CD4-positive, alpha-beta T cell (primary cell): ENCODE measurements at regions not wholly inside any gene's neighbourhood (a gene's known extent, or its start where the extent isn't known, plus 50 kb on each side); places are given as distances from the start of the nearest gene placed in this dataset.

Experiments
- ATAC-seq: fragments of 200-7000 bp; cut with Tn5 transposase; one replicate; pipeline ENCODE4 v1.10.0; 2022; ENCODE audit warnings: mild to moderate bottlenecking; ENCODE audit not compliant: poor library complexity
- CTCF ChIA-PET: fragments of 350-600 bp; sonication (Branson Sonifier 250); formaldehyde crosslinking; loops from one replicate; lab custom pipeline; 2021; ENCODE audit warnings: antibody characterized with exemption, inconsistent platforms; lab: Charles Lee
- POLR2A ChIA-PET: fragments of 350-600 bp; sonication (Branson Sonifier 250); formaldehyde crosslinking; loops from one replicate; lab custom pipeline; 2021; ENCODE audit warnings: antibody characterized with exemption, inconsistent platforms; lab: Charles Lee
- DNase-seq, 14 experiments: peaks; one replicate each; pipeline ENCODE4 v3.0.0-alpha.2; 2013 to 2020; ENCODE audit warnings: mixed read lengths in 2 of 14
- H3K27ac ChIP-seq, 2 donors: one replicate each; pipeline versions ENCODE4 v1.5.1 to v1.7.0; 2013; ENCODE audit warnings: low read length in 2 of 2, low read depth in 1 of 2, mild to moderate bottlenecking in 1 of 2
- H3K27me3 ChIP-seq, 2 experiments: 1 replicate in 1 of 2; 2 replicates in 1 of 2; pipeline versions ENCODE4 v1.6.1 to v1.7.0; 2013; ENCODE audit warnings: low read length in 2 of 2, control low read depth in 1 of 2, mild to moderate bottlenecking in 1 of 2, moderate library complexity in 1 of 2; ENCODE audit not compliant: insufficient read depth in 2 of 2, control insufficient read depth in 1 of 2
- H3K36me3 ChIP-seq: one replicate; pipeline ENCODE4 v1.6.1; 2013; ENCODE audit warnings: low read length, control low read depth; ENCODE audit not compliant: insufficient read depth
- H3K4me1 ChIP-seq: one replicate; pipeline ENCODE4 v1.6.1; 2013; ENCODE audit warnings: low read length, control low read depth; ENCODE audit not compliant: insufficient read depth
- H3K4me3 ChIP-seq: one replicate; pipeline ENCODE4 v1.5.1; 2013; ENCODE audit warnings: mild to moderate bottlenecking, low read length, moderate library complexity
- H3K9me3 ChIP-seq, 2 experiments: 1 replicate in 1 of 2; 2 replicates in 1 of 2; pipeline versions ENCODE4 v1.6.1 to v1.7.0; 2013; ENCODE audit warnings: low read length in 2 of 2, mild to moderate bottlenecking in 2 of 2, control low read depth in 1 of 2, moderate library complexity in 1 of 2; ENCODE audit not compliant: control insufficient read depth in 1 of 2, insufficient read depth in 1 of 2
- H3K27ac Mint-ChIP-seq: one replicate; pipeline ENCODE4 v1.8.0; 2020; ENCODE audit warnings: mixed read lengths
- H3K27me3 Mint-ChIP-seq: one replicate; pipeline ENCODE4 v1.8.0; 2021; ENCODE audit warnings: mixed read lengths
- H3K36me3 Mint-ChIP-seq: one replicate; pipeline ENCODE4 v1.8.0; 2021; ENCODE audit warnings: low read depth, mixed read lengths
- H3K4me1 Mint-ChIP-seq: one replicate; pipeline ENCODE4 v1.8.0; 2021; ENCODE audit warnings: low read depth, mixed read lengths
- H3K4me3 Mint-ChIP-seq: one replicate; pipeline ENCODE4 v1.8.0; 2020; ENCODE audit warnings: mild to moderate bottlenecking, mixed read lengths
- H3K9me3 Mint-ChIP-seq: one replicate; pipeline ENCODE4 v1.8.0; 2020; ENCODE audit warnings: mixed read lengths
- intact Hi-C, 2 experiments: fragments of 100-400 bp; cut with DNase I in 1 of 2; cut with micrococcal nuclease in 1 of 2; formaldehyde crosslinking; loops; one replicate each; pipeline versions ENCODE4 v1.15.1 to v1.9.0; 2023 to 2025; cut with DNase I, micrococcal nuclease
- TF ChIP-seq, protein P1 (sequence below): fragments of 200-600 bp; IDR thresholded peaks from one replicate; pipeline ENCODE4 v1.8.0; 2022; ENCODE audit warnings: antibody characterized with exemption, mild to moderate bottlenecking

GRCh38 chr4:180855184-180855583 is 1388.0 kb upstream of the TENM3 start:
- no peaks in the 10 kb centered on the region for H3K36me3 Mint-ChIP-seq
- TF ChIP-seq, protein P1, sequence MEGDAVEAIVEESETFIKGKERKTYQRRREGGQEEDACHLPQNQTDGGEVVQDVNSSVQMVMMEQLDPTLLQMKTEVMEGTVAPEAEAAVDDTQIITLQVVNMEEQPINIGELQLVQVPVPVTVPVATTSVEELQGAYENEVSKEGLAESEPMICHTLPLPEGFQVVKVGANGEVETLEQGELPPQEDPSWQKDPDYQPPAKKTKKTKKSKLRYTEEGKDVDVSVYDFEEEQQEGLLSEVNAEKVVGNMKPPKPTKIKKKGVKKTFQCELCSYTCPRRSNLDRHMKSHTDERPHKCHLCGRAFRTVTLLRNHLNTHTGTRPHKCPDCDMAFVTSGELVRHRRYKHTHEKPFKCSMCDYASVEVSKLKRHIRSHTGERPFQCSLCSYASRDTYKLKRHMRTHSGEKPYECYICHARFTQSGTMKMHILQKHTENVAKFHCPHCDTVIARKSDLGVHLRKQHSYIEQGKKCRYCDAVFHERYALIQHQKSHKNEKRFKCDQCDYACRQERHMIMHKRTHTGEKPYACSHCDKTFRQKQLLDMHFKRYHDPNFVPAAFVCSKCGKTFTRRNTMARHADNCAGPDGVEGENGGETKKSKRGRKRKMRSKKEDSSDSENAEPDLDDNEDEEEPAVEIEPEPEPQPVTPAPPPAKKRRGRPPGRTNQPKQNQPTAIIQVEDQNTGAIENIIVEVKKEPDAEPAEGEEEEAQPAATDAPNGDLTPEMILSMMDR, result no peak
- no peaks in the 10 kb centered on the region for H3K4me1 Mint-ChIP-seq
- DNase-seq (no peak), ATAC-seq (no peak)
- Histone ChIP-seq H3K36me3 (no peaks in the 10 kb centered on the region), H3K4me1 (no peaks in the 10 kb centered on the region), H3K27me3 (no peaks in the 10 kb centered on the region), H3K9me3 (peaks cover 0 to 4% of the 10 kb centered on the region in 2 experiments), H3K27ac (no peak overlapping the region), H3K4me3 (no peak overlapping the region)
- H3K9me3 Mint-ChIP-seq, result peaks cover 9% of the 10 kb centered on the region
- H3K27me3 Mint-ChIP-seq, result no peaks in the 10 kb centered on the region
- CTCF ChIA-PET, result no interaction called here
- H3K4me3 Mint-ChIP-seq, result no peak overlapping the region
- POLR2A ChIA-PET, result no interaction called here
- intact Hi-C loops, result no loop called here
- H3K27ac Mint-ChIP-seq, result no peak overlapping the region

- DNase-seq (no peak), ATAC-seq (no peak)
- Histone ChIP-seq H3K4me1 (no peaks in the 10 kb centered on the region), H3K27me3 (no peaks in the 10 kb centered on the region), H3K9me3 (peaks cover 0 to 19% of the 10 kb centered on the region in 2 experiments), H3K4me3 (no peak overlapping the region), H3K27ac (no peak overlapping the region), H3K36me3 (no peaks in the 10 kb centered on the region)
- TF ChIP-seq, protein P1, result no peak
- Mint-ChIP-seq H3K4me1 (no peaks in the 10 kb centered on the region), H3K4me3 (no peak overlapping the region), H3K27me3 (no peaks in the 10 kb centered on the region), H3K36me3 (no peaks in the 10 kb centered on the region), H3K9me3 (peaks cover 9% of the 10 kb centered on the region), H3K27ac (no peak overlapping the region)
- intact Hi-C loops, result no loop called here
- ChIA-PET POLR2A (no interaction called here), CTCF (no interaction called here)
These were observed 1383.0 kb upstream of the TENM3 start for GRCh38 chr4:180860089-180860720.

DNA sequence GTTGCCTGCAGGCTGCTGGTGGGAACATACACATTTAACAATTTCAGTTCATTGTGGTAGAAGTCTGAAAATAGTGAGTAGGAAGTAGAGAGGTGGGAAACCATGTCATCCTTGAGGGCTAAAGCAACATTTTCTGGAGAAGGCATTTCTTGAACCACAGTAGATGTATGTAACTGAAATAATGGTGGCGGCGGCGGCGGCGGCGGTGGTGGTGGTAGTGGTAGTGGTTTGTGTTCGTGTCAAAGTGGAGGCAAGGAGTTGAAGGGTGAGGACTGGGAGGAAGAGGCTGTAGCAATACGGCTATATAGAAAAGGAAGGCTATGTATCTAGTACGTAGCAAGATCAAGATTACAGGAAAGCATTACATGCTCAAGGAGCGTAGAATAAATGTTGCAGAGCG is 1381.6 kb upstream of the TENM3 start:
- H3K36me3 Mint-ChIP-seq, result no peaks in the 10 kb centered on the region
- H3K9me3 Mint-ChIP-seq, result peaks cover 9% of the 10 kb centered on the region
- intact Hi-C loops, result no loop called here
- no peak overlapping the region for H3K4me3 ChIP-seq
- no peak overlapping the region for H3K27ac ChIP-seq
- H3K4me1 ChIP-seq, result no peaks in the 10 kb centered on the region
- TF ChIP-seq, protein P1, result no peak
- H3K27me3 ChIP-seq, result no peaks in the 10 kb centered on the region
- no peak overlapping the region for H3K4me3 Mint-ChIP-seq
- no peaks in the 10 kb centered on the region for H3K4me1 Mint-ChIP-seq
- H3K27ac Mint-ChIP-seq, result no peak overlapping the region
- peaks cover 0 to 26% of the 10 kb centered on the region in 2 experiments for H3K9me3 ChIP-seq
- DNase-seq, result no peak
- H3K27me3 Mint-ChIP-seq, result no peaks in the 10 kb centered on the region
- POLR2A ChIA-PET, result no interaction called here
- H3K36me3 ChIP-seq, result no peaks in the 10 kb centered on the region
- CTCF ChIA-PET, result no interaction called here
- no peak for ATAC-seq
